WTC11 (cell line): ENCODE measurements at regions not wholly inside any gene's neighbourhood (a gene's known extent, or its start where the extent isn't known, plus 50 kb on each side); places are given as distances from the start of the nearest gene placed in this dataset.

Experiments
- CTCF ChIP-seq: fragments of 200-600 bp; IDR thresholded peaks from 2 replicates; pipeline ENCODE4 v1.8.0; 2022; ENCODE audit warnings: antibody characterized with exemption
- NFYB ChIP-seq: sonication (generic); formaldehyde crosslinking; conservative IDR thresholded peaks from 2 replicates; pipeline ENCODE4 v1.8.0; 2022; ENCODE audit warnings: low read depth, missing genetic modification reagents
- NR2C2 ChIP-seq: sonication (generic); formaldehyde crosslinking; IDR thresholded peaks from 2 replicates; pipeline ENCODE4 v1.8.0; 2022; ENCODE audit warnings: mild to moderate bottlenecking, missing genetic modification reagents
- TEAD4 ChIP-seq: sonication (generic); formaldehyde crosslinking; IDR thresholded peaks from 2 replicates; pipeline ENCODE4 v1.8.0; 2022; ENCODE audit warnings: mild to moderate bottlenecking, missing genetic modification reagents
- TP53 ChIP-seq: sonication (generic); formaldehyde crosslinking; IDR thresholded peaks from 2 replicates; pipeline ENCODE4 v1.8.1; 2023; ENCODE audit warnings: mild to moderate bottlenecking, missing genetic modification reagents
- ZNF138 ChIP-seq: sonication (generic); formaldehyde crosslinking; conservative IDR thresholded peaks from 2 replicates; pipeline ENCODE4 v1.8.1; 2022; ENCODE audit warnings: mild to moderate bottlenecking, moderate library complexity, missing genetic modification reagents
- ZNF281 ChIP-seq: sonication (generic); formaldehyde crosslinking; IDR thresholded peaks from 2 replicates; pipeline ENCODE4 v1.8.0; 2023; ENCODE audit warnings: mild to moderate bottlenecking, missing genetic modification reagents
- TF ChIP-seq, protein P1 (sequence below): sonication (generic); formaldehyde crosslinking; conservative IDR thresholded peaks from 2 replicates; pipeline ENCODE4 v1.8.1; 2022; ENCODE audit warnings: mild to moderate bottlenecking, missing genetic modification reagents
- TF ChIP-seq, protein P2 (sequence below): sonication (generic); formaldehyde crosslinking; IDR thresholded peaks from 2 replicates; pipeline ENCODE4 v1.8.1; 2022; ENCODE audit warnings: low read depth, mild to moderate bottlenecking, moderate library complexity, missing genetic modification reagents, borderline replicate concordance

DNA sequence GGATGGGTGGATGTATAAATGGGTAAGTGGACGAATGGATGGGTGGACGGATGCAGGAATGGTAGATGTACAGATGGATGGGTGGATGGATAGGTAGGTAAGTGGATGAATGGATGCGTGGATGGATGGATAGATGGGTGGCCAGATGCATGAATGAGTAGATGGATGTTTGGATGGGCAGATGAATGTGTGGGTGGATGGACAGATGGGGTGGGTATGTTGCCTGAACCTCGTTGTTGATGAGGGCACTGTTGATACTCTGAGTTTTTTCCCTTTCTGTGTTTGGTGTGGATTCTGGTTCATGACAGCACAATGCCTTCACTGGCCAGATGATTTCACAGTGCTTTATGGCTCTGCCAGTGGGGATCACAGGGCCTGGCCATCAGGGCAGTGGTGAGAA is 208.3 kb downstream of the NPIPB11 start:
- TF ChIP-seq NR2C2 (no peak), CTCF (no peak), TP53 (CRISPR knock-in tag) (no peak), TEAD4 (CRISPR knock-in tag) (no peak), ZNF281 (CRISPR knock-in tag) (no peak), NFYB (CRISPR knock-in tag) (no peak), ZNF138 (CRISPR knock-in tag) (no peak)
- TF ChIP-seq, protein P1, sequence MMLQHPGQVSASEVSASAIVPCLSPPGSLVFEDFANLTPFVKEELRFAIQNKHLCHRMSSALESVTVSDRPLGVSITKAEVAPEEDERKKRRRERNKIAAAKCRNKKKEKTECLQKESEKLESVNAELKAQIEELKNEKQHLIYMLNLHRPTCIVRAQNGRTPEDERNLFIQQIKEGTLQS (CRISPR knock-in tag) = no peak
- TF ChIP-seq, protein P2, sequence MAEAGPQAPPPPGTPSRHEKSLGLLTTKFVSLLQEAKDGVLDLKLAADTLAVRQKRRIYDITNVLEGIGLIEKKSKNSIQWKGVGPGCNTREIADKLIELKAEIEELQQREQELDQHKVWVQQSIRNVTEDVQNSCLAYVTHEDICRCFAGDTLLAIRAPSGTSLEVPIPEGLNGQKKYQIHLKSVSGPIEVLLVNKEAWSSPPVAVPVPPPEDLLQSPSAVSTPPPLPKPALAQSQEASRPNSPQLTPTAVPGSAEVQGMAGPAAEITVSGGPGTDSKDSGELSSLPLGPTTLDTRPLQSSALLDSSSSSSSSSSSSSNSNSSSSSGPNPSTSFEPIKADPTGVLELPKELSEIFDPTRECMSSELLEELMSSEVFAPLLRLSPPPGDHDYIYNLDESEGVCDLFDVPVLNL = no peak
